Heart left ventricle (tissue), 13 donors: ENCODE measurements at regions not wholly inside any gene's neighbourhood (a gene's known extent, or its start where the extent isn't known, plus 50 kb on each side); places are given as distances from the start of the nearest gene placed in this dataset.

Experiments used
- POLR2A ChIP-seq, 2 donors: fragments of 450-650 bp; IDR thresholded peaks; one replicate each; pipeline ENCODE4 v1.6.1; 2017; ENCODE audit warnings: antibody characterized with exemption in 2 of 2, mild to moderate bottlenecking in 2 of 2, moderate library complexity in 2 of 2
- TF ChIP-seq, protein P1 (sequence below), 12 donors: fragments of 200-600 bp; sonication (generic) in 4 of 12; IDR thresholded peaks; one replicate each; pipeline versions ENCODE4 v1.5.0 to v1.8.0; 2018 to 2022; ENCODE audit warnings: antibody characterized with exemption in 12 of 12, mild to moderate bottlenecking in 5 of 12
- donor health status: ischemic (EF 13 %, LVEDD 7.1; RV severe dilation, severe dysfunction).
- donor health status: DM: no; HTN: yes; CAD: no.
- donor health status: DM: no; HTN: no; CAD: no.
- donor health status: ischemic (EF 25% LVEDD 6.9; RV normal size, moderate dysfunction).
- donor health status: ischemic (EF 25% LVEDD 5.7; RV mildly dilated, moderate dysfunction).
- donor health status: ischemic (EF 35%, LVEDD 5.7; RV mildly dilated, moderate dysfunction).
- donor health status: nonischemic (EF 11% LVEDD 7.7; RV severe dilation, severe dysfunction).
- donor health status: DM: yes; HTN: yes; CAD: no.
- donor health status: PGD.
- donor health status: ischemic (EF 29% LVEDD 5.4; RV normal size, mild dysfunction).
- donor health status: nonischemic (EF 23%, LVEDD 6.1; RV moderate dilation, normal function).

DNA sequence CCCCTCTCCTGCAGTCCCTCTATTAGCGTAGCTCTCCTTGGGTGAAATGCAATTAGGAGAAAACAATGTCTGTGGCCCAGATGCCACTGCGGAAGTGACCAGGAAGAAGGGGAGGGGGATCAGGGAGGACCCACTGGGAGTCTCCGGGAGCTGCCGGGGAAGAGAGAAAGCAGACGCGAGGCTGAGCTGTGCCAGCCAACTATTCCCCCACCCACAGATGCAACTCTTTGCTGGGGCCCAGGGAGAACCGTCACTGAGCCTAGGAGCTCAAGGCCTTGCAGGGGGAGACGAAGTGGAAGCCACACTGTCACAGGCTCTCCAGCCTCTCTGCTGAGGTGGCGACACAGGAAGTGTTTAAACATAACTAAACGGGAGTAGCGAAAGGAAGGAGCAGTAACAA, 149.2 kb downstream of the BCOR start:
- no peak for TF ChIP-seq POLR2A (IDR thresholded peaks at IDR 0.05)
- TF ChIP-seq, protein P1, sequence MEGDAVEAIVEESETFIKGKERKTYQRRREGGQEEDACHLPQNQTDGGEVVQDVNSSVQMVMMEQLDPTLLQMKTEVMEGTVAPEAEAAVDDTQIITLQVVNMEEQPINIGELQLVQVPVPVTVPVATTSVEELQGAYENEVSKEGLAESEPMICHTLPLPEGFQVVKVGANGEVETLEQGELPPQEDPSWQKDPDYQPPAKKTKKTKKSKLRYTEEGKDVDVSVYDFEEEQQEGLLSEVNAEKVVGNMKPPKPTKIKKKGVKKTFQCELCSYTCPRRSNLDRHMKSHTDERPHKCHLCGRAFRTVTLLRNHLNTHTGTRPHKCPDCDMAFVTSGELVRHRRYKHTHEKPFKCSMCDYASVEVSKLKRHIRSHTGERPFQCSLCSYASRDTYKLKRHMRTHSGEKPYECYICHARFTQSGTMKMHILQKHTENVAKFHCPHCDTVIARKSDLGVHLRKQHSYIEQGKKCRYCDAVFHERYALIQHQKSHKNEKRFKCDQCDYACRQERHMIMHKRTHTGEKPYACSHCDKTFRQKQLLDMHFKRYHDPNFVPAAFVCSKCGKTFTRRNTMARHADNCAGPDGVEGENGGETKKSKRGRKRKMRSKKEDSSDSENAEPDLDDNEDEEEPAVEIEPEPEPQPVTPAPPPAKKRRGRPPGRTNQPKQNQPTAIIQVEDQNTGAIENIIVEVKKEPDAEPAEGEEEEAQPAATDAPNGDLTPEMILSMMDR (IDR thresholded peaks at IDR 0.05): no peak
